A673 (cell line): ENCODE measurements at regions not wholly inside any gene's neighbourhood (a gene's known extent, or its start where the extent isn't known, plus 50 kb on each side); places are given as distances from the start of the nearest gene placed in this dataset.

Experiments used
- CTCF ChIP-seq: fragments of 300-800, 200-600 bp; sonication (generic); conservative IDR thresholded peaks from 2 replicates; pipeline ENCODE4 v1.5.1; 2017; ENCODE audit warnings: low read depth, mild to moderate bottlenecking, antibody characterized with exemption, low read length, moderate library complexity, mixed read lengths
- EZH2 ChIP-seq: fragments of 200-600 bp; sonication (generic); IDR thresholded peaks from 2 replicates; pipeline ENCODE4 v1.6.1; 2017; ENCODE audit warnings: borderline replicate concordance, low read depth, mild to moderate bottlenecking, mixed read lengths, antibody characterized with exemption, low read length; ENCODE audit not compliant: poor library complexity, severe bottlenecking

GRCh38 chr2:236728916-236729670 is 159.5 kb downstream of the ACKR3 start:
- TF ChIP-seq EZH2: no peak
- TF ChIP-seq CTCF: no peak
